Smooth muscle cell (in vitro differentiated cells): ENCODE measurements at regions not wholly inside any gene's neighbourhood (a gene's known extent, or its start where the extent isn't known, plus 50 kb on each side); places are given as distances from the start of the nearest gene placed in this dataset.

ENCODE experiments used
- DNase-seq: peaks from one replicate; lab custom pipeline; 2025; ENCODE audit not compliant: unreplicated experiment; lab: John Stamatoyannopoulos, UW
- H2AFZ ChIP-seq: fragments of 200-600 bp; sonication (generic); 2 replicates; pipeline ENCODE4 v1.6.0; 2016; ENCODE audit warnings: antibody characterized with exemption, low read depth, mild to moderate bottlenecking
- H3F3A ChIP-seq: fragments of 200-600 bp; sonication (generic); 2 replicates; pipeline ENCODE4 v1.6.0; 2017; ENCODE audit warnings: antibody characterized with exemption, low read depth
- H3K27ac ChIP-seq: fragments of 200-600 bp; sonication (generic); 2 replicates; pipeline ENCODE4 v1.5.1; 2016; ENCODE audit warnings: low read depth, mild to moderate bottlenecking
- H3K27me3 ChIP-seq: fragments of 200-600 bp; sonication (generic); 2 replicates; pipeline ENCODE4 v1.6.1; 2016; ENCODE audit warnings: low read depth, mild to moderate bottlenecking
- H3K36me3 ChIP-seq: fragments of 200-600 bp; sonication (generic); 2 replicates; pipeline ENCODE4 v1.5.1; 2016; ENCODE audit warnings: low read depth
- H3K4me1 ChIP-seq: fragments of 200-600 bp; sonication (generic); 2 replicates; pipeline ENCODE4 v1.5.1; 2016; ENCODE audit warnings: low read depth
- H3K4me2 ChIP-seq: fragments of 200-600 bp; sonication (generic); 2 replicates; pipeline ENCODE4 v1.6.0; 2016; ENCODE audit warnings: mild to moderate bottlenecking
- H3K4me3 ChIP-seq: fragments of 200-600 bp; sonication (generic); 2 replicates; pipeline ENCODE4 v1.5.1; 2016; ENCODE audit warnings: mild to moderate bottlenecking
- H3K79me2 ChIP-seq: fragments of 200-600 bp; sonication (generic); 2 replicates; pipeline ENCODE4 v1.6.0; 2016; ENCODE audit warnings: low read depth, mild to moderate bottlenecking
- H3K9ac ChIP-seq: fragments of 200-600 bp; sonication (generic); 2 replicates; pipeline ENCODE4 v1.6.0; 2016; ENCODE audit warnings: low read depth
- H3K9me3 ChIP-seq: fragments of 200-600 bp; sonication (generic); replicated peaks from 2 replicates; pipeline ENCODE4 v1.5.1; 2016; ENCODE audit warnings: low read depth
- H4K20me1 ChIP-seq: fragments of 200-600 bp; sonication (generic); 2 replicates; pipeline ENCODE4 v1.6.0; 2016; ENCODE audit warnings: low read depth
- WGBS: methylation state at CpG from one replicate; pipeline ENCODE4 v1.1.7; 2016; ENCODE audit warnings: low lambda C conversion rate; 5-methylcytosine and 5-hydroxymethylcytosine counted together
- TF ChIP-seq, protein P1 (sequence below): fragments of 200-600 bp; sonication (generic); IDR thresholded peaks from 2 replicates; pipeline ENCODE4 v1.5.1; 2017; ENCODE audit warnings: borderline replicate concordance, mild to moderate bottlenecking, antibody characterized with exemption; ENCODE audit not compliant: insufficient read depth, poor library complexity, severe bottlenecking

DNA sequence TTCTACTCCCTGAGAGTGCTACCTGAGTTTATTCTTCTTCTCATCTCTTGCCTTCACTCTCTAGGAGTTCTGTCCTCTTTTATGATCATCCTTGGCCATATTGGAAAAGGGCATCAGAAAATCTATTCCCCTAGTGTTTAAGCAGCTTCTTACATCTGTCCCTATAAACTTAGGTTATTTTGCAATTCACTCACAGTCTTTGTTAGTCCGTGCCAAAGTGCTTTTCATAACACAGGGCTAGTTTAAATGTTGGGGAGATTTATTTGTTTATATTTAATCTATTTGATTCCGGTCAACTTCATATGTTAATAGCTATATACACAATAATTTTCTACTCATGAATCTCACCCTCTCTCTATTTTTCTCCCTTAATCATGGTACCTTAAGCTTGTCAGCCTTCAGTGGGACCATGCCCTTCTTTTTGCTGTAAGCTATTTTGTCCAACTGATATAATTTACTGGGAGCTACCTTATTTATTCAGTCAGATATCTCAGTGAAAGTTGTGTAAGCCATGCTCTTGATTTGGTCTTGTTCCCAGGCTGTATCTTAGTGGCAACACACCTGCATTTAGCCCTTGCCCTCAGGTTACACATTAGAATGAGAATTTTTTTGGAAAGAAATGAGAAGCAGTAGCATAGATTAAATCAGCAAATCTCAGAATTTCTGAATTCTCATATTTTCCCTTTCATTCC, 106.3 kb upstream of the SMYD2 start:
- no peaks in the 10 kb centered on the region for H3K9me3 ChIP-seq

DNA sequence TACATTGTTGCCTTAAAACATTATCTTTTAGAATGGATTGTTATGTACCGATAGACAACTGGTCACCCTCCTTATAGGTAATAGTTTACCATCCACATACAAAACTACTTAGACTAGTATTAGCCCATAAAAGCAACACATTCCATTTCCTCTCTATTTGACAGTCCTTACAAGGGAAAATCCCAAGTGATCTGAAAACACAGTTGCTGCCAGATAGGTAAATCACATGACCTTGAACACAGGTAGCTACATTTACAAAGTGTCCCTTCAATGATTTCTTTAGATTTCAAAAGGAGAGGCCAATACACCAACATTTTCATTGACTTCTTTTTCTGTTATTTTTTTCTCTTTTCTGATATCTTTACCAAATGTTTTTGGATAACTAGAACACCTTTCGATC, 102.9 kb upstream of the SMYD2 start:
- TF ChIP-seq, protein P1, sequence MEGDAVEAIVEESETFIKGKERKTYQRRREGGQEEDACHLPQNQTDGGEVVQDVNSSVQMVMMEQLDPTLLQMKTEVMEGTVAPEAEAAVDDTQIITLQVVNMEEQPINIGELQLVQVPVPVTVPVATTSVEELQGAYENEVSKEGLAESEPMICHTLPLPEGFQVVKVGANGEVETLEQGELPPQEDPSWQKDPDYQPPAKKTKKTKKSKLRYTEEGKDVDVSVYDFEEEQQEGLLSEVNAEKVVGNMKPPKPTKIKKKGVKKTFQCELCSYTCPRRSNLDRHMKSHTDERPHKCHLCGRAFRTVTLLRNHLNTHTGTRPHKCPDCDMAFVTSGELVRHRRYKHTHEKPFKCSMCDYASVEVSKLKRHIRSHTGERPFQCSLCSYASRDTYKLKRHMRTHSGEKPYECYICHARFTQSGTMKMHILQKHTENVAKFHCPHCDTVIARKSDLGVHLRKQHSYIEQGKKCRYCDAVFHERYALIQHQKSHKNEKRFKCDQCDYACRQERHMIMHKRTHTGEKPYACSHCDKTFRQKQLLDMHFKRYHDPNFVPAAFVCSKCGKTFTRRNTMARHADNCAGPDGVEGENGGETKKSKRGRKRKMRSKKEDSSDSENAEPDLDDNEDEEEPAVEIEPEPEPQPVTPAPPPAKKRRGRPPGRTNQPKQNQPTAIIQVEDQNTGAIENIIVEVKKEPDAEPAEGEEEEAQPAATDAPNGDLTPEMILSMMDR, result no peak
- Histone ChIP-seq H3K27me3 (peaks cover 4% of the 10 kb centered on the region), H4K20me1 (no peaks in the 10 kb centered on the region), H3K36me3 (no peaks in the 10 kb centered on the region), H2AFZ (no peak overlapping the region), H3K9ac (no peak overlapping the region), H3K9me3 (no peaks in the 10 kb centered on the region), H3K4me1 (no peaks in the 10 kb centered on the region), H3K27ac (no peak overlapping the region), H3K79me2 (no peaks in the 10 kb centered on the region), H3F3A (no peaks in the 10 kb centered on the region), H3K4me3 (no peak overlapping the region), H3K4me2 (no peak overlapping the region)
- no peak for DNase-seq
- 94% methylated on average over 2 of the region's 2 CpGs for WGBS

More for the DNA sequence above, 106.3 kb upstream of the SMYD2 start:
- TF ChIP-seq, protein P1, result no peak
- H2AFZ ChIP-seq, result no peak overlapping the region
- H3K36me3 ChIP-seq, result no peaks in the 10 kb centered on the region
- WGBS, result 63% methylated on average over 2 of the region's 2 CpGs
- H3K4me3 ChIP-seq, result no peak overlapping the region
- peaks cover 12% of the 10 kb centered on the region for H3K27me3 ChIP-seq
- no peak for DNase-seq
- H3F3A ChIP-seq, result no peaks in the 10 kb centered on the region
- no peaks in the 10 kb centered on the region for H4K20me1 ChIP-seq
- no peaks in the 10 kb centered on the region for H3K4me1 ChIP-seq
- H3K27ac ChIP-seq, result no peak overlapping the region
- H3K4me2 ChIP-seq, result no peak overlapping the region
- no peaks in the 10 kb centered on the region for H3K79me2 ChIP-seq
- no peak overlapping the region for H3K9ac ChIP-seq

DNA sequence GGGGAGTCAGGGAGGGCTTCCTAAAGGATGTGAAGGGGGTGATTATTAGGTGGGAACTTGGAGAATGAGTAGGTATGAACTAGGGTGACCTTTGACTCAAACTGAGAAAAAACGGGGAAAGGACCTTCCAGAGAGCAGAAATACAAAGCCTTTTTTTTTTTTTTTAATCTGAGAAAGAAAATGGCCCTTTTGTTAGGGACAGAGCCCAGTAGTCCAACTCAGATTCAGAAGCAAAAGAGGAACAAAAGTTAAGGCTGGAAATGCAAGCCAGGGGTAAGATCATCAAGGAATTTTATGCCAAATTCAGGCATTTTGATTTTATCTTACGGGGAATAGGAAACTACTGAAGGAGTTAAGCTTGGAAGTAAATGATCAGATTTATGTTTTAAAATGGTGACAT, 96.0 kb upstream of the SMYD2 start:
- WGBS, result 86% methylated on average over 2 of the region's 2 CpGs
- TF ChIP-seq, protein P1, result no peak
- Histone ChIP-seq H3K4me2 (no peak overlapping the region), H3F3A (no peaks in the 10 kb centered on the region), H3K27me3 (peaks cover 57% of the 10 kb centered on the region), H3K9ac (no peak overlapping the region), H3K27ac (no peak overlapping the region), H3K79me2 (no peaks in the 10 kb centered on the region), H3K4me1 (peaks cover 26% of the 10 kb centered on the region), H3K36me3 (no peaks in the 10 kb centered on the region), H3K9me3 (no peaks in the 10 kb centered on the region), H2AFZ (no peak overlapping the region), H4K20me1 (no peaks in the 10 kb centered on the region), H3K4me3 (no peak overlapping the region)
- no peak for DNase-seq
